ENCODE measurements at regions not wholly inside any gene's neighbourhood (a gene's known extent, or its start where the extent isn't known, plus 50 kb on each side); places are given as distances from the start of the nearest gene placed in this dataset.
"Not testable (repeated sequence)": the region's sequence is repeated elsewhere in the genome, so short reads cannot be mapped to it uniquely, and the experiment has no call there.

DNA sequence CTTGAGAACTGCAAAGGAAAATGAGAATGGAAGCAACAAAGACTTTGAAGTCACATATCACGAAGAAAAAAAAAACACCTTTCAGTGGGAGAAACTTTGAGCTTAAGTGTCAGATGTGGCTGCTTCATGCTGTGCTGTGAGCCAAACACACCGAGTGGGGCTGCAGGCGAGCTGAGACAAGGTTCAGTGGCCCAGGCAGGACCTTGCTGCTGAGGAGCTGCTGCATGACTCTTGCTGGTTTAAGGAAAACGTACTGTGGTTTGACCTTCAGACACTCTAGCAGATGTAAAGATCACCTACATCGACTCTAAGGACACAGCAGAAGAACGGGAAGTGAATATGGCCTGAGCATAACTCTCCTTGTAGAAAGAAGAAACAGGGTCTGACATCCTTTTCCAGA is 118.1 kb upstream of the OR4E1 start:
- DNase-seq = no peak

GRCh38 chr14:21788687-21789086 is 115.1 kb upstream of the OR4E1 start:
- DNase-seq = not testable (repeated sequence)

DNA sequence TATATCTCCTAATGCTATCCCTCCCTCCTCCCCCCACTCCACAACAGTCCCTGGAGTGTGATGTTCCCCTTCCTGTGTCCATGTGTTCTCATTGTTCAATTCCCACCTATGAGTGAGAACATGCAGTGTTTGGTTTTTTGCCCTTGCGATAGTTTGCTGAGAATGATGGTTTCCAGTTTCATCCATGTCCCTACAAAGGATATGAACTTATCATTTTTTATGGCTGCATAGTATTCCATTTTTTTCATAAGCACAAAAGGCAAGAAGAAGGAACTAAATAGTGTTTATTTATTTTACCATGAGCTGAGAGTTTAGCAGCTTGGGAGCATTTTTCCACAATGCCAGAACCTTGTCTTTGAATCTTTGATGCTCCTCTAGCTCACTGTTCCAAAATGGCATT is 113.6 kb upstream of the OR4E1 start:
- not testable (repeated sequence) for DNase-seq

GRCh38 chr14:21781543-21781942 is 107.9 kb upstream of the OR4E1 start:
- no peak for DNase-seq

GRCh38 chr14:21780429-21781084 is 106.9 kb upstream of the OR4E1 start:
- no peak for DNase-seq

DNA sequence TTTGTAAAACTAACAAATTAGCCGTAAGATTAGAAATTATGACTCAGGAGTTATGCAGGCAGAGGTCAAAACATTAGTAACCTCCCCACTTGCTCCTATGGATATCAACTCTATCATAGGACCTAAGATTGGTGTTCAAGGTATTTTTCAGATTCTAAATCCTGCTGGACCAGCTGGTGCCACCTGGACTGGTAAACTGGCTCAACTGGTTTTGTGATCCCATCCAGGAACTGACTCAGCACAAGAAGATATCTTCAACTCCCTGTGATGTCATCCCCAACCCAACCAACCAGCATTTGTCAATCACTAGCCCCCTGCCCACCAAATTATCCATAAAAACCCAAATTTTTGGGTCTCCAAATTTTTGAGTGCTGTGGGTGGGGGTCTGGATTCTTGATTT is 98.1 kb upstream of the OR4E1 start:
- DNase-seq = no peak

- DNase-seq = no peak
These were observed 95.2 kb upstream of the OR4E1 start for GRCh38 chr14:21768875-21769257.

- DNase-seq = no peak
These were observed 94.7 kb upstream of the OR4E1 start for GRCh38 chr14:21768116-21768874.

DNA sequence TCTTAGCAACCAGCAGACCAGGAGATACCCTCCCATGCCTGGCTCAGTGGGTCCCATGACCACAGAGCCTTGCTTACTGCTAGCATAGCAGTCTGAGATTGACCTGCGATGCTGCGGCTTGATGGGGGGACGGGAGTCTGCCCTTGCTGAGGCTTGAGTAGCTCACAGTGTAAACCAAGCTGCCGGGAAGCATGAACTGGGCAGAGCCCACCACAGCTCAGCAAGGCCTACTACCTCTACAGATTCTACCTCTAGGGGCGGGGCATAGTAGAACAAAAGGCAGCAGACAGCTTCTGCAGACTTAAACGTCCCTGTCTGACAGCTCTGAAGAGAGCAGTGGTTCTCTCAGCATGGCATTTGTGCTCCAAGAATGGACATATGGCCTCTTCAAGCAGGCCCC is 86.7 kb upstream of the OR4E1 start:
- not testable (repeated sequence) for DNase-seq

DNA sequence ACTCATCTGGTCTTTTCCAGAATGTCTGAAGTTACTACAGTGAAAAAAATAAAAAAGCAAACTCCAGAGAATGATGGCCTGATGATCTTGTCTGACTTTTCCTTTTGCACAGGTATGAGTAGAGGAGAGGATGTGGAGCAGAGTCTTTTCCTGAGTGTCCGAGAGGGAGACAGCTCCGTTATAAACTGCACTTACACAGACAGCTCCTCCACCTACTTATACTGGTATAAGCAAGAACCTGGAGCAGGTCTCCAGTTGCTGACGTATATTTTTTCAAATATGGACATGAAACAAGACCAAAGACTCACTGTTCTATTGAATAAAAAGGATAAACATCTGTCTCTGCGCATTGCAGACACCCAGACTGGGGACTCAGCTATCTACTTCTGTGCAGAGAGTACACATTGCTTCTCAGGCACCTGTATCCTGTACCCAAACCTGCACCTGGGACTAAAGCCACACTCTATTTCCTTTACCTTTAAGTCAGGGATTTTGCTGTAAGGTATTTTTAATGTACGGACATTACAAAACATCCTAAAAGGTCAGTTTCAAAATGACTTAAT is 75.8 kb upstream of the OR4E1 start:
- DNase-seq = no peak

DNA sequence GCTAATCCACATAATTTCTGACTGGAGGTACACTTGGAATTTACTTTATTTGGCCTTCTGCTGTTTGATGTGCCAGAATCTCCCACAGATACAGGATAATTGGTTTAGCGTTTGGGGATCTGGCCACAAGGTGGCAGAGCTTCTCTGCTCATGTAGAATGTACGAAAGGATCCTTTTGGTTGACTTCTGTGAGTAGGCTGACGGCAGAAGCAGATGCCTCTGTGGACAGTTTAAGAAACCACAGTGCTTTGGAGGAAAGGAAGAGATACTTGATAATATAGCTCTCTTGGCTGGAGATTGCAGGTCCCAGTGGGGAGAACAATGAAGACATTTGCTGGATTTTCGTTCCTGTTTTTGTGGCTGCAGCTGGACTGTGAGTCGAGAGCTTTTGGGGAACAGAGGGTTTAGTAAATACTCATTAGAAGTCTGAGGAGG is 75.3 kb upstream of the OR4E1 start:
- no peak for DNase-seq

DNA sequence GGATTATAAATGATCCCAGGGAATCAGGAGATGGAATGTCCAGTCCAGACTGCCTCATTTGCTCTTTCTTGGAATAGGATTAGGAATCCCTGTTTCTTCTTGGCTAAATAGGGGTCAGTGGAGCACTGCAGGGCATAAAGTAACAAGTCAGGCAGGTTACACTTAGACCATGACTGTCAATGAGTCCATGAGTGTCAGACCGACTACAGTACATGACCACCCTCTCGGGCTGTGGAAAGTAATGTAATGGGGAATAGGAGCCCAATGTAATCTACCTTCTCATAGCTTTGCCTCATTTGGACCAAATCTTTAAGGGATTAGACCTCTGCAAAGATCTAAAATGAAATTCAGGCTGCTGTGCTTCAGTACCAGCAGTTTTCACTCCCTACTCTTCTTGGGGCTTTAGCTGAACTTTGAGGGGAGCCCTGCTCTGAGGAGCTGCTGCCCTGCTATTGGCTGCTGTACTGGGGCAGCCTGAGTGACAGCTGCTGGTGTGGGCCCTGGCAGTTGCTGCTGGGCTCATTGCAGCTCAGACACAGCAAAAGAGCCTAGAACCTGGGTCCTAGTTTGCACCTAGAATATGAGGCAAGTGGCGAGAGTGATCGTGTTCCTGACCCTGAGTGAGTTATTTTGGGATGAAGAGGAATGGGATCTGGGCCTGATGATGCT is 62.2 kb upstream of the OR4E1 start:
- DNase-seq = no peak

DNA sequence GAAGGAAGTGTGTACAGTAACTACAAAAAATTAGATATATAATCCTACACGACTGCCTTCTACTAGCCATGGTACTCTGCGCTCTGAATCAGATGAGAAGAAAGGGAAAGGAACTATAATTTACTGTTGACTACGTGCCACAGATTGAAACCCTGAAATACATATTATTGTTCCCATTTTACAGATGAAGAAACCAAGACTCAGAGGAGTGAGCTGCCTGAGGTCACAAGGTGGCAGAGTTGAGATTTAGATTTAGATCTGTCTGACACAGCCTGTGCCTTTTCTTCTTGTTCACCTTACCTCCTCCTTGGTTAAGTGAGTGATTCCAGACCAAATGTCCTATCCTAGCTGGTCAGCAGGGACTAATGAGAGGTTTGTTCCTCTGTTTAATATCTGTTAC is 61.6 kb upstream of the OR4E1 start:
- no peak for DNase-seq

GRCh38 chr14:21734457-21735074 is 60.9 kb upstream of the OR4E1 start:
- DNase-seq = no peak

DNA sequence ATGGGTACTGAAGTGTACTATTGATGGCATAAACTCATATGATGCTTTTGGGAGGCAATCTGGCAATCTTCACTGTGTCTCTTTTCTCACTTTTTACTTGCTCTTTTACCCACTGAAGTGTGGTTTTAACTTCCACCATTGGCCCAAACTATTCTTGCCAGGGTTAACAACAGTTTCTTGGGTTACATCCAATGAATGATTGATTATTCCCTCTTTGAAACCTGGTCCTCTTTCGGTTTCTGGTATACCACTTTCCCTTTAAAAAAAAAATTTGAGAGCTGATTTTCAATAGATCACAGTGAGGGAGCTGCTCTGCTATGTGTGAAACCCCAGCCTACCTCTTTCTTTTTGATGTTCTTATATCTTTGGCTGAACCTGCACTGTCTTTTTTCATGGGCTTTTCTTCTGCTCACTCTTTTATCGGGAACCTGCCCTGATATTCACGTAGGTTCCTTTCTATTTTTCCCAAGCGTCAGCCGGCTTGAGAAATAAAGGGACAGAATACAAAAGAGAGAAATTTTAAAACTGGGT is 56.1 kb upstream of the OR4E1 start:
- DNase-seq = no peak

DNA sequence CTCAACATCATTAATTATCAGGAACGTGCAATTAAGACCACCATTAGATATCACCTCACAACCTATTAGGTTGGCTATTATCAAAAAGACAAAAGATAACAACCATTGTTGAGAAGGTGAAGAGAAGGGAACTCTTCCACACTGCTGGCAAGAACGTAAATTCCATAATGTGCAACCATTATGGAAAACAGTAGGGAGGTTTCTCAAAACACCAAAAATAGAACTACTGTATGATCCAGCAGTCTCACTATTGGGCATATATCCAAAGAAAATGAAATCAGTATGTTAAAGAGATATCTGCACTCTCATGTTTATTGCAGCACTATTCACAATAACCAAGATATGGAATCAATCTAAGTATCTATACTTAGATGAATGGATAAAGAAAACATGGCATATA is 51.6 kb upstream of the OR4E1 start:
- no peak for DNase-seq

DNA sequence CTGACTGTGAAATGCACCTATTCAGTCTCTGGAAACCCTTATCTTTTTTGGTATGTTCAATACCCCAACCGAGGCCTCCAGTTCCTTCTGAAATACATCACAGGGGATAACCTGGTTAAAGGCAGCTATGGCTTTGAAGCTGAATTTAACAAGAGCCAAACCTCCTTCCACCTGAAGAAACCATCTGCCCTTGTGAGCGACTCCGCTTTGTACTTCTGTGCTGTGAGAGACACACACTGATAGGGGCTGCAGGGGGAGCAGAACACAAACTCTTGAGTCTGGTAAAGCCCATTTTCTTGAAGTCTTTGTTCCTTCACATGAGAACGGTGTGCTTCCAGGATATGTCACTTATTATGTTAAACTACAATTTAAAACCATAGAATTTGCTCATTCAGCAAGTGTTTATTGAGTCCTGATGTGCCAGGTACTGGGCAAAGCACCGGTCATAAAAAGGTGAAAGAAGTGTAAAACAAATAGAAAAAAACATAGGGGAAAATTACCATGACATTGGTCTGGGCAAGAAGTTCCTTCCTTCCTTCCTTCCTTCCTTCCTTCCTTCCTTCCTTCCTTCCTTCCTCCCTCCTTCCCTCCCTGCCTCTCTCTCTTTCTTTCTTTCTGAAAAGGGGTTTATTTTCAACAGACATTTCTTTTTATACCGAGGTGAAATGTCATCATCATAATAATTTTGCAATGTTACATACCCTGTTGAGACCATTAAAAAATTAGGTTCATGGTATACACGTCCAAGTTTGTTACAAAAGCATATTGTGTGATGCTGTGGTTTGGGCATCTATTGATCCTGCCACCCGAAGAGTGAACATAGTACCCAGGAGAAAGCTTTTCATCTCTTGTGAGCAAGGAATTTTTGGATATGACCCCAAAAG is 50.7 kb upstream of the OR4E1 start:
- DNase-seq = no peak

GRCh38 chr14:21723431-21724045 is 49.9 kb upstream of the OR4E1 start:
- no peak for DNase-seq
